Keratinocyte (primary cell): ENCODE measurements at regions not wholly inside any gene's neighbourhood (a gene's known extent, or its start where the extent isn't known, plus 50 kb on each side); places are given as distances from the start of the nearest gene placed in this dataset.
A peak's percentile ranks its signal among the peaks of the same experiment; 100 is the strongest.

Experiments used
- DNase-seq: peaks from one replicate; pipeline ENCODE4 v3.0.0-alpha.2; 2011; ENCODE audit warnings: low read depth, missing footprints, low spot score
- FAIRE-seq: peaks from 2 replicates; lab custom pipeline; 2011; peaks lifted over from hg19 to GRCh38; lab: Jason Lieb, UNC
- H2AFZ ChIP-seq: 2 replicates; pipeline ENCODE4 v1.6.0; 2012; ENCODE audit warnings: low read length, control low read depth, inconsistent platforms; ENCODE audit not compliant: control insufficient read depth
- H3K27ac ChIP-seq: 2 replicates; pipeline ENCODE4 v1.5.1; 2011; ENCODE audit warnings: low read length; ENCODE audit not compliant: control insufficient read depth, insufficient read depth
- H3K27me3 ChIP-seq: 3 replicates; pipeline ENCODE4 v1.6.0; 2011; ENCODE audit warnings: low read length; ENCODE audit not compliant: control insufficient read depth, insufficient read depth; ENCODE audit errors: extremely low read depth
- H3K36me3 ChIP-seq, 2 experiments: 2 replicates in 1 of 2; 3 replicates in 1 of 2; pipeline ENCODE4 v1.5.1; 2011; ENCODE audit warnings: low read length in 2 of 2, mild to moderate bottlenecking in 1 of 2; ENCODE audit not compliant: control insufficient read depth in 2 of 2, insufficient read depth in 2 of 2; ENCODE audit errors: extremely low read depth in 1 of 2
- H3K4me1 ChIP-seq: 3 replicates; pipeline ENCODE4 v1.5.1; 2011; ENCODE audit warnings: low read length; ENCODE audit not compliant: control insufficient read depth, insufficient read depth; ENCODE audit errors: extremely low read depth
- H3K4me2 ChIP-seq: 3 replicates; pipeline ENCODE4 v1.6.0; 2011; ENCODE audit warnings: low read depth, low read length; ENCODE audit not compliant: control insufficient read depth, insufficient read depth; ENCODE audit errors: extremely low read depth
- H3K4me3 ChIP-seq, 3 experiments: fragments of 200-600 bp in 1 of 3; sonication (generic) in 1 of 3; 2 replicates in 2 of 3; 3 replicates in 1 of 3; pipeline ENCODE4 v1.5.1; 2011 to 2016; ENCODE audit warnings: low read length in 3 of 3, mild to moderate bottlenecking in 3 of 3, control low read depth in 2 of 3, inconsistent platforms in 1 of 3, low read depth in 1 of 3, mixed read lengths in 1 of 3, mixed run types in 1 of 3, moderate library complexity in 1 of 3; ENCODE audit not compliant: control insufficient read depth in 2 of 3, insufficient read depth in 2 of 3; ENCODE audit errors: extremely low read depth in 1 of 3
- H3K79me2 ChIP-seq: 2 replicates; pipeline ENCODE4 v1.6.0; 2012; ENCODE audit warnings: low read length; ENCODE audit not compliant: control insufficient read depth, insufficient read depth
- H3K9ac ChIP-seq: 3 replicates; pipeline ENCODE4 v1.6.0; 2011; ENCODE audit warnings: low read length; ENCODE audit not compliant: control insufficient read depth, insufficient read depth; ENCODE audit errors: extremely low read depth
- H3K9me1 ChIP-seq: 3 replicates; pipeline ENCODE4 v1.6.0; 2011; ENCODE audit warnings: low read length; ENCODE audit not compliant: control insufficient read depth, insufficient read depth; ENCODE audit errors: extremely low read depth
- H3K9me3 ChIP-seq: 2 replicates; pipeline ENCODE4 v1.5.1; 2012; ENCODE audit warnings: low read depth, low read length; ENCODE audit not compliant: control insufficient read depth
- H4K20me1 ChIP-seq: 3 replicates; pipeline ENCODE4 v1.6.0; 2011; ENCODE audit warnings: low read length; ENCODE audit not compliant: control insufficient read depth, insufficient read depth; ENCODE audit errors: extremely low read depth
- EZH2 ChIP-seq: IDR thresholded peaks from one replicate; pipeline ENCODE4 v1.6.1; 2012; ENCODE audit warnings: inconsistent platforms, mild to moderate bottlenecking, low read length, moderate library complexity
- dilution Hi-C: fragments of 300-500 bp; cut with MboI; formaldehyde crosslinking; loops from one replicate; pipeline ENCODE4 v1.7.0; 2020; ENCODE audit warnings: low sequenced_read_pairs; ENCODE audit not compliant: extremely low pct_ligation_motif_present
- TF ChIP-seq, protein P1 (sequence below), 3 experiments: IDR thresholded peaks in 1 of 3; conservative IDR thresholded peaks in 1 of 3; optimal IDR thresholded peaks in 1 of 3; 2 replicates in 2 of 3; 3 replicates in 1 of 3; pipeline versions ENCODE3 to v1.5.1; 2011; ENCODE audit warnings: low read length in 3 of 3, mild to moderate bottlenecking in 3 of 3, moderate library complexity in 2 of 3, control low read depth in 1 of 3, inconsistent platforms in 1 of 3; ENCODE audit not compliant: insufficient read depth in 2 of 3; ENCODE audit errors: extremely low read depth in 1 of 3

GRCh38 chr5:23208959-23209431 is 298.4 kb upstream of the PRDM9 start:
- Histone ChIP-seq H3K4me1 (no peaks in the 10 kb centered on the region), H3K9me1 (no peaks in the 10 kb centered on the region), H3K4me3 (no peak overlapping the region), H3K36me3 (no peaks in the 10 kb centered on the region), H3K4me2 (no peak overlapping the region), H3K9ac (no peak overlapping the region), H2AFZ (no peak overlapping the region), H3K27ac (no peak overlapping the region), H3K9me3 (no peaks in the 10 kb centered on the region), H3K27me3 (no peaks in the 10 kb centered on the region), H3K79me2 (no peaks in the 10 kb centered on the region), H4K20me1 (no peaks in the 10 kb centered on the region)
- dilution Hi-C loops, result no loop called here
- no peak for DNase-seq
- no peak for FAIRE-seq
- TF ChIP-seq, protein P1, sequence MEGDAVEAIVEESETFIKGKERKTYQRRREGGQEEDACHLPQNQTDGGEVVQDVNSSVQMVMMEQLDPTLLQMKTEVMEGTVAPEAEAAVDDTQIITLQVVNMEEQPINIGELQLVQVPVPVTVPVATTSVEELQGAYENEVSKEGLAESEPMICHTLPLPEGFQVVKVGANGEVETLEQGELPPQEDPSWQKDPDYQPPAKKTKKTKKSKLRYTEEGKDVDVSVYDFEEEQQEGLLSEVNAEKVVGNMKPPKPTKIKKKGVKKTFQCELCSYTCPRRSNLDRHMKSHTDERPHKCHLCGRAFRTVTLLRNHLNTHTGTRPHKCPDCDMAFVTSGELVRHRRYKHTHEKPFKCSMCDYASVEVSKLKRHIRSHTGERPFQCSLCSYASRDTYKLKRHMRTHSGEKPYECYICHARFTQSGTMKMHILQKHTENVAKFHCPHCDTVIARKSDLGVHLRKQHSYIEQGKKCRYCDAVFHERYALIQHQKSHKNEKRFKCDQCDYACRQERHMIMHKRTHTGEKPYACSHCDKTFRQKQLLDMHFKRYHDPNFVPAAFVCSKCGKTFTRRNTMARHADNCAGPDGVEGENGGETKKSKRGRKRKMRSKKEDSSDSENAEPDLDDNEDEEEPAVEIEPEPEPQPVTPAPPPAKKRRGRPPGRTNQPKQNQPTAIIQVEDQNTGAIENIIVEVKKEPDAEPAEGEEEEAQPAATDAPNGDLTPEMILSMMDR (optimal IDR thresholded peaks at IDR 0.05 in 1 of 3, IDR thresholded peaks at IDR 0.05 in 1 of 3, conservative IDR thresholded peaks at IDR 0.05 in 1 of 3; ENCODE audit: extremely low read depth in 1 of 3, insufficient read depth in 2 of 3, low read length in 3 of 3), result peak; percentile 45 to 63 (median 52)
- TF ChIP-seq EZH2, result no peak

- H3K4me3 ChIP-seq, result no peak overlapping the region
- no peak overlapping the region for H2AFZ ChIP-seq
- no peaks in the 10 kb centered on the region for H3K9me1 ChIP-seq
- no peaks in the 10 kb centered on the region for H3K79me2 ChIP-seq
- dilution Hi-C loops, result no loop called here
- no peaks in the 10 kb centered on the region for H3K27me3 ChIP-seq
- H3K9me3 ChIP-seq, result no peaks in the 10 kb centered on the region
- no peak for FAIRE-seq
- no peaks in the 10 kb centered on the region for H4K20me1 ChIP-seq
- no peaks in the 10 kb centered on the region for H3K36me3 ChIP-seq
- DNase-seq, result no peak
- no peaks in the 10 kb centered on the region for H3K4me1 ChIP-seq
- H3K9ac ChIP-seq, result no peak overlapping the region
- TF ChIP-seq EZH2, result no peak
- TF ChIP-seq, protein P1 (optimal IDR thresholded peaks at IDR 0.05 in 1 of 3, IDR thresholded peaks at IDR 0.05 in 1 of 3, conservative IDR thresholded peaks at IDR 0.05 in 1 of 3; ENCODE audit: extremely low read depth in 1 of 3, insufficient read depth in 2 of 3, low read length in 3 of 3), result no peak
- no peak overlapping the region for H3K4me2 ChIP-seq
- H3K27ac ChIP-seq, result no peak overlapping the region
Measured at GRCh38 chr5:23204111-23204510, 303.3 kb upstream of the PRDM9 start.
